Panc1 (cell line): ENCODE measurements at regions not wholly inside any gene's neighbourhood (a gene's known extent, or its start where the extent isn't known, plus 50 kb on each side); places are given as distances from the start of the nearest gene placed in this dataset.

Experiments
- POLR2AphosphoS5 ChIP-seq: IDR thresholded peaks from 2 replicates; pipeline ENCODE4 v1.6.1; 2012; ENCODE audit warnings: mild to moderate bottlenecking, low read depth, low read length, moderate library complexity
- TCF7L2 ChIP-seq: IDR thresholded peaks from 2 replicates; pipeline ENCODE4 v1.6.1; 2011; ENCODE audit warnings: mild to moderate bottlenecking, low read depth, low read length, inconsistent platforms
- TF ChIP-seq, protein P1 (sequence below): fragments of 450-650 bp; IDR thresholded peaks from 2 replicates; pipeline ENCODE4 v1.5.1; 2017; ENCODE audit warnings: mild to moderate bottlenecking
- TF ChIP-seq, protein P2 (sequence below), 2 experiments: IDR thresholded peaks; 2 replicates each; pipeline ENCODE4 v1.6.1; 2011 to 2012; ENCODE audit warnings: low read depth in 2 of 2, control low read depth in 1 of 2, low read length in 1 of 2, mild to moderate bottlenecking in 1 of 2, moderate library complexity in 1 of 2; ENCODE audit not compliant: insufficient read depth in 1 of 2

DNA sequence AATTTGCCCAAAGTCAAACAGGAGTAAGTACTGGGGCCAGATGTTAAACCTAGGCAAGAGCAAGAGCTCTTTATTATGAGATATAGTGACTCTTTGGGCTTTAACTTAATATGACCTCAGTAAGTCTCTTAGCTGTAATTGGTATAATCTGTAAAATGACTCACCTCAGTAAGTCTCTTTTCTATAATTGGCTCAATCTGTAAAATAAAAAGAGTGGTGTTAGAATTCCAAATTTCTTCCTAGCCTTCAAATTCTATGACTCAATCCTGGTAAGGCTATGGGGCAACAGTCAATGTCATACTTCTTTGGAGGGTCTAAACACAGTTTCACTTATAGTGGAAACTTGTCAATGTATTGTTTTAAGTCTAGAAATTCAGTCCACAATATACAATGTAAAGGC is 1608.9 kb upstream of the PIK3C3 start:
- TF ChIP-seq, protein P1, sequence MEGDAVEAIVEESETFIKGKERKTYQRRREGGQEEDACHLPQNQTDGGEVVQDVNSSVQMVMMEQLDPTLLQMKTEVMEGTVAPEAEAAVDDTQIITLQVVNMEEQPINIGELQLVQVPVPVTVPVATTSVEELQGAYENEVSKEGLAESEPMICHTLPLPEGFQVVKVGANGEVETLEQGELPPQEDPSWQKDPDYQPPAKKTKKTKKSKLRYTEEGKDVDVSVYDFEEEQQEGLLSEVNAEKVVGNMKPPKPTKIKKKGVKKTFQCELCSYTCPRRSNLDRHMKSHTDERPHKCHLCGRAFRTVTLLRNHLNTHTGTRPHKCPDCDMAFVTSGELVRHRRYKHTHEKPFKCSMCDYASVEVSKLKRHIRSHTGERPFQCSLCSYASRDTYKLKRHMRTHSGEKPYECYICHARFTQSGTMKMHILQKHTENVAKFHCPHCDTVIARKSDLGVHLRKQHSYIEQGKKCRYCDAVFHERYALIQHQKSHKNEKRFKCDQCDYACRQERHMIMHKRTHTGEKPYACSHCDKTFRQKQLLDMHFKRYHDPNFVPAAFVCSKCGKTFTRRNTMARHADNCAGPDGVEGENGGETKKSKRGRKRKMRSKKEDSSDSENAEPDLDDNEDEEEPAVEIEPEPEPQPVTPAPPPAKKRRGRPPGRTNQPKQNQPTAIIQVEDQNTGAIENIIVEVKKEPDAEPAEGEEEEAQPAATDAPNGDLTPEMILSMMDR: no peak
- TF ChIP-seq POLR2AphosphoS5 (no peak), TCF7L2 (no peak)
- TF ChIP-seq, protein P2, sequence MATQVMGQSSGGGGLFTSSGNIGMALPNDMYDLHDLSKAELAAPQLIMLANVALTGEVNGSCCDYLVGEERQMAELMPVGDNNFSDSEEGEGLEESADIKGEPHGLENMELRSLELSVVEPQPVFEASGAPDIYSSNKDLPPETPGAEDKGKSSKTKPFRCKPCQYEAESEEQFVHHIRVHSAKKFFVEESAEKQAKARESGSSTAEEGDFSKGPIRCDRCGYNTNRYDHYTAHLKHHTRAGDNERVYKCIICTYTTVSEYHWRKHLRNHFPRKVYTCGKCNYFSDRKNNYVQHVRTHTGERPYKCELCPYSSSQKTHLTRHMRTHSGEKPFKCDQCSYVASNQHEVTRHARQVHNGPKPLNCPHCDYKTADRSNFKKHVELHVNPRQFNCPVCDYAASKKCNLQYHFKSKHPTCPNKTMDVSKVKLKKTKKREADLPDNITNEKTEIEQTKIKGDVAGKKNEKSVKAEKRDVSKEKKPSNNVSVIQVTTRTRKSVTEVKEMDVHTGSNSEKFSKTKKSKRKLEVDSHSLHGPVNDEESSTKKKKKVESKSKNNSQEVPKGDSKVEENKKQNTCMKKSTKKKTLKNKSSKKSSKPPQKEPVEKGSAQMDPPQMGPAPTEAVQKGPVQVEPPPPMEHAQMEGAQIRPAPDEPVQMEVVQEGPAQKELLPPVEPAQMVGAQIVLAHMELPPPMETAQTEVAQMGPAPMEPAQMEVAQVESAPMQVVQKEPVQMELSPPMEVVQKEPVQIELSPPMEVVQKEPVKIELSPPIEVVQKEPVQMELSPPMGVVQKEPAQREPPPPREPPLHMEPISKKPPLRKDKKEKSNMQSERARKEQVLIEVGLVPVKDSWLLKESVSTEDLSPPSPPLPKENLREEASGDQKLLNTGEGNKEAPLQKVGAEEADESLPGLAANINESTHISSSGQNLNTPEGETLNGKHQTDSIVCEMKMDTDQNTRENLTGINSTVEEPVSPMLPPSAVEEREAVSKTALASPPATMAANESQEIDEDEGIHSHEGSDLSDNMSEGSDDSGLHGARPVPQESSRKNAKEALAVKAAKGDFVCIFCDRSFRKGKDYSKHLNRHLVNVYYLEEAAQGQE (IDR thresholded peaks at IDR 0.05; ENCODE audit: insufficient read depth in 1 of 2, low read depth in 2 of 2, low read length in 1 of 2): no peak
